ENCODE measurements at regions not wholly inside any gene's neighbourhood (a gene's known extent, or its start where the extent isn't known, plus 50 kb on each side); places are given as distances from the start of the nearest gene placed in this dataset.
"Not testable (repeated sequence)": the region's sequence is repeated elsewhere in the genome, so short reads cannot be mapped to it uniquely, and the experiment has no call there.

- DNase-seq = no peak
These were observed 389.0 kb upstream of the SYNCRIP start for GRCh38 chr6:86031713-86032112.

- DNase-seq = no peak
These were observed 388.2 kb upstream of the SYNCRIP start for GRCh38 chr6:86030875-86031274.

DNA sequence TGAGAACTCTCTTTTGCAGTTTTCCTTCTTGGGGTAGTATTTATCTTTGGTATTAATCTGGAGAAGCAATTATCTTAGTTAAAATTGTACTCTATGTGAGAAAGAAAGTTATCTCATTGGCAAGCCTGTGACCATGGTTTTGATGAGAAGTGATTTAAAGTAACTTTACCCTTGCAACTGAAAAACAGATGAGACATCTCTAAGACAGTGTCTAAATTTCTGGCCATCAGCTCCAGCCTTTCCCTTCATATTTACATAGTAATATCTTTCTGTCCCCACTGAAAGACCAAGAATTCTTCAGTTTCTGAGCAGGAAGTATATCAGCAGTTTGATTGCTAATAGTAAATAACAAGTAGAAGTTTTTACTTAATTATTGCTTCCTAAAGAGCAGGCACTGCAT lies 386.1 kb upstream of the SYNCRIP start:
- no peak for DNase-seq

DNA sequence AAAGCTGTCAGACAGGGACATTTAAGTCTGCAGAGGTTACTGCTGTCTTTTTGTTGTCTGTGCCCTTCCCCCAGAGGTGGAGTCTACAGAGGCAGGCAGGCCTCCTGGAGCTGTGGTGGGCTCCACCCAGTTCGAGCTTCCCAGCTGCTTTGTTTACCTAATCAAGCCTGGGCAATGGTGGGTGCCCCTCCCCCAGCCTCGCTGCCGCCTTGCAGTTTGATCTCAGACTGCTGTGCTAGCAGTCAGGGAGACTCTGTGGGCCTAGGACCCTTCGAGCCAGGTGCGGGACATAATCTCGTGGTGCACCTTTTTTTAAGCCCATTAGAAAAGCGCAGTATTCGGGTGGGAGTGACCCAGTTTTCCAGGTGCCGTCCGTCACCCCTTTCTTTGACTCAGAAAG lies 384.2 kb upstream of the SYNCRIP start:
- DNase-seq = not testable (repeated sequence)

DNA sequence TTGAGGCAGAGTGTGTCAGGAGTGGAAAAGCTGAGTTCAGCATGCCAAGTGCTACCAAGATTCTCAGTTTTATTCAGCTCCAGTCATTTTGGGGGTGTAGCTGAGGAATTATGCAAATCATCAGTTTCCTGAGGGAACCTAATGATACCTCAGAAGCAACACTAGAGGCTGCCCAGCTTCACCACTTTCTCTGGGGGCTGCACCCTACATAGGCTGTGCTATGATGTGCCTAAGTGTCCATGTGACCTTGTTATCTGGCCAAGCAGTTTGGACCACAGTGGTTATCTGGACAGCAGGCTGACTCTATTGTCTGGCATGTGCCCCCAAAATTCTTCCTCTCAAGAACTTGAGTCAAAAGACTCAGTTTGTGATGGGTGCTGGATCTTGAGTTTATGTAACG lies 374.6 kb upstream of the SYNCRIP start:
- DNase-seq = no peak

DNA sequence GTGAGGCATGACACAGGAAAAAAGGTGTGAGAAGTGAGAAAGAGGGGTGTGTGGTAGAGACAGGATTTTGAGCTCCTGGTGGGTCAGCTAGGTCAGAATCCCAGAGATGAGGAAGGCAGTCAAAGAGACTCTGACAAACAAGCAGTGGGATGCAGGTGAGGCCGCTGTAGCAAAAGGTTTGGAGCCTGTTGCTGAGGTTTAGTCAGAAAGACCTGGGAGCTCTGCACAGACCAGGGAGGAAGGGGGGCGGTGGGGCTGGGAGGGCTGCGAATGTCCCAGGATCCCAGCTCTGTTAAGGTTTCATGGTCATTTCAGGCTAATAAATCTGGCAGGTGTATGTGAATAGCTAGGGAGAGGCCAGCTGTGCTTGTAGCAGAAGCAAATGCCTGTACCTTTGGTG lies 373.9 kb upstream of the SYNCRIP start:
- DNase-seq = no peak

DNA sequence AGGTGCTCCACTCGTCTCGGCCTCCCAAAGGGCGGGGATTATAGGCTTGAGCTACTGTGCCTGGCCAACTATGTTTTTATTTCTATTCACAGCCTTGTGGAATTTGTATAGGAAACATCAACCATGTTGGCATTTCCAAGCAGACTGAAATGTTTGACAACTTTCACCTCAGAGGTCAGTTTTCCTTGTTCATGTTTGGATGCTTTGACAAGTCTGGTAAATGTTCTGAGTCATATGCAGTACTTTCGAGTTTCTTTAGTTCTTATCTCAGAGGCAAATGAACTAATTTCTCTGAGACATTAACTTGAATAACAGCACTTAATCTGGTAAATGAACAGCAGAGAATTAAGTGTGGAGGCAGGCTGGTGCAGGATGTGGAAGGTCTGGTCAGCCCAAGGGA lies 373.4 kb upstream of the SYNCRIP start:
- DNase-seq = no peak

- DNase-seq = not testable (repeated sequence)
These were observed 370.3 kb upstream of the SYNCRIP start for GRCh38 chr6:86012991-86013390.

DNA sequence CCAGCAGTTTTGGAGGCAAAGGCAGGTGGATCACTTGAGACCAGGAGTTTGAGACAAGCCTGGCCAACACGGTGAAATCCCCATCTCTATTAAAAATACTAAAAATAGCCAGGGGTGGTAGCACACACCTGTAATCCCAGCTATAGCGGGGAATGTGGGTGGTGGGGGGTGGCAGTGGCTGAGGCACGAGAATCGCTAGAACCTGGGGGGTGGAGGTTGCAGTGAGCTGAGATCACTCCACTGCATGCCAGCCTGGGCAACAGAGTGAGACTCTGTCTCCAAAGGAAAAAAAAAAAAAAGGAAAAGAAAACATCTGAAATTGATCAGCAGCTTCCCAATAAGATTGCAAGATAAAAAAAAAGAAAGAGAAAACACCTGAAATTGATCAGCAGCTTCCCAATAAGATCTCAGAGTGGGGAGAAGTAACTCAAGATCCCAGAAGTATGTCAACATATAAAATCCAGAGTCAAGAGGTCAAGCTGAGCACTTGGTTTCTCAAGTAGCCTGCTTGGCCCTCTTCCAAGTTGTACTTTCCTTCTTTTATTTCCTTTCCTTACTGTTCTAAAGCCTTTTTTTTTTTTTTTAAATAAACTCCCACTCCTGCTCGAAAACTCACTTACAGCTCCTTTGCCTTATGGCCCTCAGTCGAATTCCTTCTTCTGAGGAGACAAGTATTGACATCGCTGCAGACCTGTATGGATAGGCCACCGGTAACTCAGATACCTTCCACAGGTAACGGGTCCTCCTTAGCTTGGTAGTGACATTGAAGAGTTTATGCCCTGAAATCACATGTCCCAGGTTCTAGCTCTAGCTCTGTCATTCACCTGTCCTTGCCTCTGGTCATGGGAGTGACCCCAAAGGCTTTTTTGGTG lies 368.5 kb upstream of the SYNCRIP start:
- no peak for DNase-seq

GRCh38 chr6:85997206-85997605 lies 354.5 kb upstream of the SYNCRIP start:
- DNase-seq = no peak

GRCh38 chr6:85996034-85996375 lies 353.3 kb upstream of the SYNCRIP start:
- no peak for DNase-seq

DNA sequence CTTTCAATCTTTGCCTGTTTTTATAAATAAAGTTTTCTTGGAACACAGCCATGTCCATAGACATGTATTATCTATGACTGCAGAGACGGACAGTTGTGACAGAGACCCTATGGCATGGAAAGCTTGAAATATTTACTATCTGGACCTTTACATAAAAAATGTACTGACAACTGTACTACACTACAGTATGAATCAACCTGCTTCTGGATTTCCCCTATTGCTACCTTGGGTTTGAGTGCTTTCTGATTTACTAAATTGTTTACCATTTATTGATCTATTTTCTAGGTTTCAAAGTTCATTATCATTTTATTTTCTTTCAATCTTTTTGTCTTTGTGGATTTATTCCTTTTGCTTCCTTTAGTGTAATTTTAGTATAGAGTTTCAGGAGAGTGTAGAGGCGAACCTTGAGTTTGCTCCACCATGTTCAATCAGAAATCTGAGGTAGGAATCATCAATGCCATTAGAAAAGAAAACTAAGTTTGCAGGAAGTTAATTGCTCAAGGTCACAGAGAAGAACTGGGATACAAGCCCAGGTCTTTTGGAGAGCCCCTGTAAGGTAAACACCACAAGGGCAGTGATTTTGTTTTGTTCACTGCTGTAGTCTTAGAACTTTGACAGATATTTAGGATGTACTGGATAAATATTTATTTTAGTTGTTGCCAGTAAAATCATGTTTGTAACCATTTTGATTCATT lies 352.8 kb upstream of the SYNCRIP start:
- no peak for DNase-seq

DNA sequence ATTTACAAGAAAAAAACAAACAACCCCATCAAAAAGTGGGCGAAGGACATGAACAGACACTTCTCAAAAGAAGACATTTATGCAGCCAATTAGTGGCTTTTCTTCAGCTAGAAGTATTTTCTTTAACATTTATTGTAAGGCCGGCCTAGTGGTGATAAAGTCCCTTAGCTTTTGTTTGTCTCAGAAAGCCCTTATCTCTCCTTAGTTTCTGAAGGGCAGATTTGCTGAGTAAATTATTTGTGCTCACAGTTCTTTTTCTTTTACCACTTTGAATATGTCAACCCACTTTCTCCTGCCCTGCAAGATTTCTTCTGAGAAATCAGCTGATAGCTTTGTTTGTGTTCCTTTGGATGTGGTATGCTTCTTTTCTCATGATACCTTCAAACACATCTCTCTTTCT lies 344.0 kb upstream of the SYNCRIP start:
- DNase-seq = no peak

GRCh38 chr6:85983032-85983659 lies 340.5 kb upstream of the SYNCRIP start:
- DNase-seq = no peak

GRCh38 chr6:85977661-85978060 lies 335.0 kb upstream of the SYNCRIP start:
- no peak for DNase-seq

DNA sequence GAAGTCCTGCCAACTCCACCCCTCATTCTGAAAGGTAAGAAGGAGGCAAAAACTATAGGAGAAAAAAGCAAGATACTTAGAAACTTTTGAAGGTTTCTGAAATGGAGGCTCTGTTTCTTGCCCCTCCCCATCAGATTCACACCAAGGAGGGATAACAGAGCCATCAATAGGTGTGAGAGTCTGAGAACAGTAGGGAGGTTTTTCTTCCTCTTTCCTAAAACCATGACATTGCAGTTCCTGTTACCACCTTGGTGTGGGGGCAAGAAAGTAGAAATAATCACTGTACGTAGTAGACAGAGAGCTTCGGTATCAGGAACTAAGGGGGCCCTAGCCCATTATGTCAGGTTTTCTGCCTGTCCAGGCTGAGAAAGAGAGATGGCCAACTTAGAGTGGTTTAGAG lies 333.3 kb upstream of the SYNCRIP start:
- no peak for DNase-seq

DNA sequence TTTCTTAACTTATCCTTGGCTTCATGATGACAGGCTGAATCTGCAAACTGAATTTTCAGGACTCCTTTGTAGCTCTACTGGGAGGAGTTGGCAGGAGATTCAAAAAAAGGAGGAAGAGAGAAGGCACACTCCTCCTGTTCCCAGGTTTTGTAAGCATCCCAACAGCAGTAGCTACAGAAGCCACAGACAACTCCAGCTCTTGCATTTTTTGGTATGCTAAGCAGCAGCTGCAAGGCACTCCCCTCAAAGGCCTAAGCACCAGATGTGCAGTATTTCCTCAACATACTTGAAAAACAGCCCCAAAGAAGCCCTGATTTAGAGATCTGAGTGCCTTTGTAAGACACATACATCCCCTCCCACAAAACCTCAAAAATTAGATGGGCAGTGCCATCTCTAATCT lies 328.6 kb upstream of the SYNCRIP start:
- DNase-seq = no peak

- no peak for DNase-seq
These were observed 324.1 kb upstream of the SYNCRIP start for GRCh38 chr6:85966828-85967227.

- no peak for DNase-seq
These were observed 319.1 kb upstream of the SYNCRIP start for GRCh38 chr6:85961746-85962145.

- DNase-seq = no peak
These were observed 318.4 kb upstream of the SYNCRIP start for GRCh38 chr6:85961125-85961524.

GRCh38 chr6:85948481-85948880 lies 305.8 kb upstream of the SYNCRIP start:
- no peak for DNase-seq

- DNase-seq = no peak
These were observed 302.9 kb upstream of the SYNCRIP start for GRCh38 chr6:85945459-85946185.

- no peak for DNase-seq
These were observed 302.1 kb upstream of the SYNCRIP start for GRCh38 chr6:85944776-85945175.
